Mucosa of descending colon (tissue), 3 donors: ENCODE measurements at regions not wholly inside any gene's neighbourhood (a gene's known extent, or its start where the extent isn't known, plus 50 kb on each side); places are given as distances from the start of the nearest gene placed in this dataset.
"Not testable (repeated sequence)": the region's sequence is repeated elsewhere in the genome, so short reads cannot be mapped to it uniquely, and the experiment has no call there.

Source experiments
- ATAC-seq: fragments of 200-7000 bp; cut with Tn5 transposase; one replicate; pipeline ENCODE4 v1.9.1; 2020; ENCODE audit warnings: mild to moderate bottlenecking, moderate library complexity
- DNase-seq, 3 donors: peaks; one replicate each; pipeline ENCODE4 v3.0.0-alpha.2; 2020
- H3K36me3 ChIP-seq: fragments of 200-600 bp; one replicate; pipeline ENCODE4 v1.8.0; 2021; ENCODE audit warnings: low read depth, mild to moderate bottlenecking
- H3K4me1 ChIP-seq: fragments of 200-600 bp; one replicate; pipeline ENCODE4 v1.8.0; 2021; ENCODE audit warnings: low read depth, mild to moderate bottlenecking
- H3K4me3 ChIP-seq: fragments of 200-600 bp; one replicate; pipeline ENCODE4 v1.8.0; 2021; ENCODE audit warnings: mild to moderate bottlenecking
- H3K9me3 ChIP-seq: fragments of 200-600 bp; one replicate; pipeline ENCODE4 v1.8.0; 2021; ENCODE audit warnings: mild to moderate bottlenecking
- intact Hi-C, 2 donors: fragments of 100-400 bp; cut with DNase I in 1 of 2; cut with micrococcal nuclease in 1 of 2; formaldehyde crosslinking; loops; one replicate each; pipeline versions ENCODE4 v1.11.0 to v1.11.1; 2022; cut with DNase I, micrococcal nuclease
- TF ChIP-seq, protein P1 (sequence below): fragments of 200-600 bp; IDR thresholded peaks from one replicate; pipeline ENCODE4 v1.8.0; 2022; ENCODE audit warnings: antibody characterized with exemption, mild to moderate bottlenecking
- donor health status: DM: no; HTN: no; CAD: no; lungs with moderate emphysema.
- donor health status: DM: no; HTN: no; CAD: no.
- donor health status: DM: no; HTN: yes; CAD: no.

- intact Hi-C loops, result no loop called here
- no peak for DNase-seq
Observed at GRCh38 chr4:133275246-133275645, 126.2 kb downstream of the PCDH10 start.

GRCh38 chr4:133273401-133273800, 124.3 kb downstream of the PCDH10 start:
- no peaks in the 10 kb centered on the region for H3K4me1 ChIP-seq
- no peak for ATAC-seq
- DNase-seq, result no peak
- H3K4me3 ChIP-seq, result no peak overlapping the region
- intact Hi-C loops, result no loop called here
- H3K9me3 ChIP-seq, result no peaks in the 10 kb centered on the region
- TF ChIP-seq, protein P1, sequence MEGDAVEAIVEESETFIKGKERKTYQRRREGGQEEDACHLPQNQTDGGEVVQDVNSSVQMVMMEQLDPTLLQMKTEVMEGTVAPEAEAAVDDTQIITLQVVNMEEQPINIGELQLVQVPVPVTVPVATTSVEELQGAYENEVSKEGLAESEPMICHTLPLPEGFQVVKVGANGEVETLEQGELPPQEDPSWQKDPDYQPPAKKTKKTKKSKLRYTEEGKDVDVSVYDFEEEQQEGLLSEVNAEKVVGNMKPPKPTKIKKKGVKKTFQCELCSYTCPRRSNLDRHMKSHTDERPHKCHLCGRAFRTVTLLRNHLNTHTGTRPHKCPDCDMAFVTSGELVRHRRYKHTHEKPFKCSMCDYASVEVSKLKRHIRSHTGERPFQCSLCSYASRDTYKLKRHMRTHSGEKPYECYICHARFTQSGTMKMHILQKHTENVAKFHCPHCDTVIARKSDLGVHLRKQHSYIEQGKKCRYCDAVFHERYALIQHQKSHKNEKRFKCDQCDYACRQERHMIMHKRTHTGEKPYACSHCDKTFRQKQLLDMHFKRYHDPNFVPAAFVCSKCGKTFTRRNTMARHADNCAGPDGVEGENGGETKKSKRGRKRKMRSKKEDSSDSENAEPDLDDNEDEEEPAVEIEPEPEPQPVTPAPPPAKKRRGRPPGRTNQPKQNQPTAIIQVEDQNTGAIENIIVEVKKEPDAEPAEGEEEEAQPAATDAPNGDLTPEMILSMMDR, result no peak
- H3K36me3 ChIP-seq, result no peaks in the 10 kb centered on the region

More at GRCh38 chr4:133275246-133275645, 126.2 kb downstream of the PCDH10 start:
- Histone ChIP-seq H3K4me3 (no peak overlapping the region), H3K4me1 (no peaks in the 10 kb centered on the region), H3K9me3 (no peaks in the 10 kb centered on the region), H3K36me3 (no peaks in the 10 kb centered on the region)
- TF ChIP-seq, protein P1, result no peak
- no peak for ATAC-seq

DNA sequence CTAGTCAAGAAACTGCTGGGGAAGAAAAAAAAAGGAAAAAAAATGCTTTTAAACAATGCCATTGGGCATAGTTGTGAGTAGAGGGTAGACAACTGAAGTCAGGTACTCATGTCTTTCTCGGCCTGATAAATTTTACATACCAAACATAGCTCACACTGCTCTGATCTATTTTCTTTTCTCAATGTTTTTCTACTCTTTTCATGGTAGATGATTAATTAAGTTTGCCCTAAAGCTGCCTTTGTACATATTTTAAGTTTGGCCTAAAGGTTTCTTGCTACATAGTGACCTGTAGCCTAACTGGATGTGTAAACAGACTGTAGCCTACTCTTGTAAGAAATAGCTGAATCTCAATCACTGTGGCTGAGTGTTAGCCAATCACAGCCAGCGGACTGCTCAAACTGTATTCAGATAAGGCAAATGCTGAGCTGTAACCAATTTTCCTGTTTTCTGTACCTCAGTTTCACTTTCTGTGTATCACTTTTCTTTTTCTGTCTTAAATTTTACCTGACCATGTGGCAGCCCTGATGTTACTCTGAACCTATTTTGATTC, 121.0 kb downstream of the PCDH10 start:
- intact Hi-C loops, result no loop called here

DNA sequence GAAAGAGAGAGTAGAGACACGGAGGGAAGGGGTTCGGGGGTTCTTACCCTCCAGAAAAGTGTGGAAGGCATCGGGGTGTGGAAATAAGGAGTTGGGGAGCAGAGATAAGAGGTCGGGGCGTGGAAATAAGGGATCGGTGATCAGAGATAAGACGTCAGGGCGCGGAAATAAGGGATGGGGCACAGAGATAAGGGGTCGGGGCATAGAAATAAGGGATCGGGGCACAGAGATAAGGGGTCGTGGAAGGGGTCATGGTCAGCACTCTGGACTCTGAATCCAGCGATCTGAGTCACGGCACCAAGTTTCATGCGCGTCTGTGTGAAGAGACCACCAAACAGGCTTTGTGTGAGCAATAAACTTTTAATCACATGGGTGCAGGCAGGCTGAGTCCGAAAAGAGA, 119.1 kb downstream of the PCDH10 start:
- Histone ChIP-seq H3K4me1 (no peaks in the 10 kb centered on the region), H3K4me3 (no peak overlapping the region), H3K36me3 (no peaks in the 10 kb centered on the region), H3K9me3 (no peaks in the 10 kb centered on the region)
- TF ChIP-seq, protein P1, result no peak
- intact Hi-C loops, result no loop called here
- no peak for DNase-seq
- ATAC-seq, result no peak

More for the DNA sequence above, 121.0 kb downstream of the PCDH10 start:
- ATAC-seq (no peak), DNase-seq (no peak)
- Histone ChIP-seq H3K4me1 (no peaks in the 10 kb centered on the region), H3K4me3 (no peak overlapping the region), H3K9me3 (no peaks in the 10 kb centered on the region), H3K36me3 (no peaks in the 10 kb centered on the region)
- TF ChIP-seq, protein P1, result no peak

GRCh38 chr4:133267506-133267905, 118.4 kb downstream of the PCDH10 start:
- H3K36me3 ChIP-seq, H3K4me1 ChIP-seq, DNase-seq, intact Hi-C loops, H3K9me3 ChIP-seq, H3K4me3 ChIP-seq, ATAC-seq: not testable (repeated sequence)

DNA sequence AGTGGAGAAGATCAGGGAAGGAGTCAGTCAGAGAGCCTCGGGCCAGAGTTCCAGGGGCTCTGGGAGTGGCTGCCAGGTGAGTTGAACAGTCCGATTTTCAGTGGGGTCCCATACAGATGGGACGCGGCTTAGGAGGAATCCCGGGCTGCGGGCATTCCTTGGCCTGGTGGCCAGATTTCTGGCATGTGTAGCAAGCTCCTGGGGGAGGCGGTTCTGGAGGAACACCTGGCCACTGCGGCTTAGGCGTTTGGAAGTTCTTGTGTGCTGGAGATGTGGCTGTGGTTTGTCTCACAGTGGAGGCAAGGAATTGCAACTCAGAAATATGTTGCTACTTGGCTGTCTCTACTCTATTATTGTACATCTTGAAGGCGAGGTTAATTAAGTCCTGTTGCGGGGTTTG, 117.9 kb downstream of the PCDH10 start:
- H3K4me1 ChIP-seq, H3K4me3 ChIP-seq, H3K9me3 ChIP-seq, DNase-seq, ATAC-seq, H3K36me3 ChIP-seq, intact Hi-C loops: not testable (repeated sequence)

DNA sequence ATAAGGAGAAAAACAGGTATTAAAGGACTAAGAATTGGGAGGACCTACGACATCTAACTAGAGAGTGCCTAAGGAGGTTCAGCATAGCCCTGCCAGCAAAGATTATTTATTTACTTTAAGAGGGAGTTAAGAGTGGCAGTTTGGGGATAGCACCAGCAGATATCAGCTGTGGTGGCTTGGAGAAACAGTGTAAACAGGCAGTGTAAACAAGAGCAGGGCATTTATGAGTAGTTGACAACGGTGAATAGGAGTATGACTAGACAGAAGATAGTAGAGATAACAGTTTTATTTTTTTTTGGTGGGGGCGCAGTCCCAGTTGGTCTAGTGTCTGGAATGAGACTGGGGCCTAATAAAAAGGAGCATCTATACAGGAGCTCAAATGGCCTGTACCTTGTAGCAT, 115.2 kb downstream of the PCDH10 start:
- H3K4me1 ChIP-seq, ATAC-seq, H3K36me3 ChIP-seq, DNase-seq, H3K4me3 ChIP-seq, intact Hi-C loops, H3K9me3 ChIP-seq: not testable (repeated sequence)
